Caco-2 (cell line): ENCODE measurements at regions not wholly inside any gene's neighbourhood (a gene's known extent, or its start where the extent isn't known, plus 50 kb on each side); places are given as distances from the start of the nearest gene placed in this dataset.

Experiments used
- BruUV-seq: library from RNA; stranded (reverse); fragments of 400-500 nt; replicated peaks from 2 replicates; lab custom pipeline; 2021; lab: Mats Ljungman, UMichigan
- CTCF ChIA-PET: fragments of 300-600 bp; sonication (Branson Sonifier 250); formaldehyde crosslinking; loops from one replicate; lab custom pipeline; 2022; ENCODE audit warnings: antibody characterized with exemption; lab: Charles Lee
- POLR2A ChIA-PET: fragments of 300-600 bp; sonication (Branson Sonifier 250); formaldehyde crosslinking; loops from one replicate; lab custom pipeline; 2022; ENCODE audit warnings: antibody characterized with exemption; lab: Charles Lee
- DNase-seq, 2 experiments: peaks; one replicate each; pipeline versions ENCODE4 v3.0.0 to v3.0.0-alpha.2; 2020 to 2022
- H3K27me3 ChIP-seq: replicated peaks from 2 replicates; pipeline ENCODE4 v1.6.0; 2011; ENCODE audit warnings: low read length; ENCODE audit not compliant: control insufficient read depth, insufficient read depth
- H3K36me3 ChIP-seq: 2 replicates; pipeline ENCODE4 v1.5.1; 2011; ENCODE audit warnings: low read length; ENCODE audit not compliant: control insufficient read depth, insufficient read depth
- H3K4me1 ChIP-seq: fragments of 250-450 bp; sonication (Bioruptor Pico); 2 replicates; pipeline ENCODE4 v1.5.1; 2020; ENCODE audit warnings: mild to moderate bottlenecking
- H3K4me3 ChIP-seq: 2 replicates; pipeline ENCODE4 v1.5.1; 2011; ENCODE audit warnings: low read depth, mild to moderate bottlenecking, control low read depth, low read length
- H3K9me3 ChIP-seq: fragments of 250-450 bp; sonication (Bioruptor Pico); 2 replicates; pipeline ENCODE4 v1.5.1; 2020; ENCODE audit warnings: mild to moderate bottlenecking, moderate library complexity
- H3K27ac Mint-ChIP-seq: one replicate; pipeline ENCODE4 v1.8.0; 2022; ENCODE audit warnings: mixed read lengths; ENCODE audit not compliant: unreplicated experiment
- H3K27me3 Mint-ChIP-seq: one replicate; pipeline ENCODE4 v1.8.0; 2022; ENCODE audit warnings: mixed read lengths; ENCODE audit not compliant: insufficient read depth, unreplicated experiment
- H3K36me3 Mint-ChIP-seq: one replicate; pipeline ENCODE4 v1.8.0; 2022; ENCODE audit warnings: mild to moderate bottlenecking, mixed read lengths; ENCODE audit not compliant: insufficient read depth, unreplicated experiment
- H3K4me1 Mint-ChIP-seq: one replicate; pipeline ENCODE4 v1.8.0; 2022; ENCODE audit warnings: low read depth, mixed read lengths; ENCODE audit not compliant: unreplicated experiment
- H3K4me3 Mint-ChIP-seq: one replicate; pipeline ENCODE4 v1.8.0; 2022; ENCODE audit warnings: mild to moderate bottlenecking, moderate library complexity, mixed read lengths; ENCODE audit not compliant: unreplicated experiment
- H3K9me3 Mint-ChIP-seq: one replicate; pipeline ENCODE4 v1.8.0; 2022; ENCODE audit warnings: mixed read lengths; ENCODE audit not compliant: unreplicated experiment
- intact Hi-C: fragments of 100-400 bp; cut with micrococcal nuclease; formaldehyde crosslinking; loops from one replicate; pipeline ENCODE4 v1.10.0; 2022; ENCODE audit not compliant: unreplicated experiment
- TF ChIP-seq, protein P1 (sequence below), 2 experiments: fragments of 200-600 bp in 1 of 2; IDR thresholded peaks; 1 replicate in 1 of 2; 2 replicates in 1 of 2; pipeline versions ENCODE4 v1.5.1 to v1.8.0; 2011 to 2022; ENCODE audit warnings: antibody characterized with exemption in 1 of 2, control low read depth in 1 of 2, inconsistent platforms in 1 of 2, low read depth in 1 of 2, low read length in 1 of 2, mild to moderate bottlenecking in 1 of 2, moderate library complexity in 1 of 2; ENCODE audit not compliant: insufficient read depth in 1 of 2, severe bottlenecking in 1 of 2, unreplicated experiment in 1 of 2

DNA sequence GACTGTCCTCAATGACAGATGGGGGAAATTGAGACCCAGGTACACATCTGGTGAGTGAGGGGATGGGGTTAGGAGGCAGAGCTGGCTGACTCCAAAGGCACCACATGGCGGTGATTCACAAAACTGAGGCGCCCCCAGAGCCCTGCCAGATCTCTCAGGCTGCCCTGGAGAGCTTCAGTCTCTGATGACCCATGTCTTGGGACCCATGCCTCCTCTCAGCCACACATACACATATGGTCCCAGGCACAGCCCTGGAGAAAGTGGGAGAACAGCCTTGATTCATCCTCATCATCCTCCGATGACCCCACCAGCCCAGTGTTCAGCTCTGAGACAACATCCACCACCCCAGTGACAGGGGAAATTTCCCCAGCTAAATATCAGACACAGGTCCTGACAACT lies 426.0 kb downstream of the RPS24 start:
- H3K4me1 ChIP-seq = peaks cover 43% of the 10 kb centered on the region
- ChIA-PET POLR2A (no interaction called here), CTCF (no interaction called here)
- DNase-seq = no peak
- H3K9me3 ChIP-seq = no peaks in the 10 kb centered on the region
- Mint-ChIP-seq H3K27ac (peak overlapping the region; percentile 61), H3K27me3 (no peaks in the 10 kb centered on the region), H3K36me3 (no peaks in the 10 kb centered on the region), H3K4me1 (peaks cover 31% of the 10 kb centered on the region), H3K9me3 (peaks cover 9% of the 10 kb centered on the region), H3K4me3 (no peak overlapping the region)
- no peak overlapping the region for H3K4me3 ChIP-seq
- H3K27me3 ChIP-seq = no peaks in the 10 kb centered on the region
- intact Hi-C loops = loop anchor here (1.0 to 10.0 kb wide), 5 partner anchors 62 to 515 kb away; no protein-coding TSS in a partner anchor
- BruUV-seq = no TSS peak
- no peaks in the 10 kb centered on the region for H3K36me3 ChIP-seq
- TF ChIP-seq, protein P1, sequence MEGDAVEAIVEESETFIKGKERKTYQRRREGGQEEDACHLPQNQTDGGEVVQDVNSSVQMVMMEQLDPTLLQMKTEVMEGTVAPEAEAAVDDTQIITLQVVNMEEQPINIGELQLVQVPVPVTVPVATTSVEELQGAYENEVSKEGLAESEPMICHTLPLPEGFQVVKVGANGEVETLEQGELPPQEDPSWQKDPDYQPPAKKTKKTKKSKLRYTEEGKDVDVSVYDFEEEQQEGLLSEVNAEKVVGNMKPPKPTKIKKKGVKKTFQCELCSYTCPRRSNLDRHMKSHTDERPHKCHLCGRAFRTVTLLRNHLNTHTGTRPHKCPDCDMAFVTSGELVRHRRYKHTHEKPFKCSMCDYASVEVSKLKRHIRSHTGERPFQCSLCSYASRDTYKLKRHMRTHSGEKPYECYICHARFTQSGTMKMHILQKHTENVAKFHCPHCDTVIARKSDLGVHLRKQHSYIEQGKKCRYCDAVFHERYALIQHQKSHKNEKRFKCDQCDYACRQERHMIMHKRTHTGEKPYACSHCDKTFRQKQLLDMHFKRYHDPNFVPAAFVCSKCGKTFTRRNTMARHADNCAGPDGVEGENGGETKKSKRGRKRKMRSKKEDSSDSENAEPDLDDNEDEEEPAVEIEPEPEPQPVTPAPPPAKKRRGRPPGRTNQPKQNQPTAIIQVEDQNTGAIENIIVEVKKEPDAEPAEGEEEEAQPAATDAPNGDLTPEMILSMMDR (IDR thresholded peaks at IDR 0.05; ENCODE audit: insufficient read depth in 1 of 2, low read depth in 1 of 2, low read length in 1 of 2, severe bottlenecking in 1 of 2, unreplicated experiment in 1 of 2) = no peak

GRCh38 chr10:78460204-78460603 lies 426.5 kb downstream of the RPS24 start:
- H3K27me3 Mint-ChIP-seq = no peaks in the 10 kb centered on the region
- BruUV-seq = no TSS peak
- H3K9me3 ChIP-seq = no peaks in the 10 kb centered on the region

DNA sequence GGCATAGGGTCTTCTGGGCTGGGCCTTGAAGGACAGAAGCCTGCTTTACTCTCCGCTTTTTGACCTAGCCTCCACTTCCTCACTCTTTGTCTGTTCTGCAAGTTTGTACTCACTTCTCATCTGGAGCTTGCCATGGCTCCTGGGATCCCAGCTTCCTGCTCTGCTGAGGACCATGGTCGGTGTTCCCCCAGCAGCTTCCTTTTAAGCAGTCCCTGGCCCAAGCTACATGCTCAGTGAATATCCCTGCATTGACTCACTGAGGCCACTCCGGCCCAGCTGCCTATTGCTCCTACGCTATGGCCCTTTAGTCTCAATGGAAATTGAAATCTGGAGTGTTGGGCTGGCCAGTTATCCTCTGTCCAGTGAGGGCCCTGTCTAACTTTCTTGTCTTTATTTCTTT lies 427.7 kb downstream of the RPS24 start:
- Mint-ChIP-seq H3K4me3 (no peak overlapping the region), H3K36me3 (no peaks in the 10 kb centered on the region), H3K27ac (peak overlapping the region; percentile 61), H3K27me3 (no peaks in the 10 kb centered on the region), H3K4me1 (peaks cover 22% of the 10 kb centered on the region), H3K9me3 (peaks cover 9% of the 10 kb centered on the region)
- BruUV-seq = no TSS peak
- intact Hi-C loops = no loop called here
- ChIA-PET CTCF (no interaction called here), POLR2A (no interaction called here)
- H3K36me3 ChIP-seq = no peaks in the 10 kb centered on the region
- no peaks in the 10 kb centered on the region for H3K27me3 ChIP-seq
- no peak overlapping the region for H3K4me3 ChIP-seq
- H3K9me3 ChIP-seq = no peaks in the 10 kb centered on the region
- H3K4me1 ChIP-seq = peaks cover 43% of the 10 kb centered on the region
- DNase-seq = peak in 1 of 2 experiments; percentile 9
- TF ChIP-seq, protein P1 (IDR thresholded peaks at IDR 0.05; ENCODE audit: insufficient read depth in 1 of 2, low read depth in 1 of 2, low read length in 1 of 2, severe bottlenecking in 1 of 2, unreplicated experiment in 1 of 2) = no peak

More at GRCh38 chr10:78460204-78460603, 426.5 kb downstream of the RPS24 start:
- Mint-ChIP-seq H3K4me1 (peaks cover 31% of the 10 kb centered on the region), H3K4me3 (no peak overlapping the region), H3K9me3 (peaks cover 9% of the 10 kb centered on the region), H3K36me3 (no peaks in the 10 kb centered on the region), H3K27ac (peak overlapping the region; percentile 61)
- intact Hi-C loops = no loop called here
- Histone ChIP-seq H3K27me3 (no peaks in the 10 kb centered on the region), H3K36me3 (no peaks in the 10 kb centered on the region), H3K4me3 (no peak overlapping the region), H3K4me1 (peaks cover 43% of the 10 kb centered on the region)
- DNase-seq = no peak
- POLR2A ChIA-PET = no interaction called here
- TF ChIP-seq, protein P1 (IDR thresholded peaks at IDR 0.05; ENCODE audit: insufficient read depth in 1 of 2, low read depth in 1 of 2, low read length in 1 of 2, severe bottlenecking in 1 of 2, unreplicated experiment in 1 of 2) = no peak
- CTCF ChIA-PET = no interaction called here
